ENCODE measurements at regions not wholly inside any gene's neighbourhood (a gene's known extent, or its start where the extent isn't known, plus 50 kb on each side); places are given as distances from the start of the nearest gene placed in this dataset.

- ATAC-seq (ENCODE audit: low FRiP score in 2 of 2) = no peak
- WGBS, 2 donors = 79 to 83% methylated on average over 5 of the region's 5 CpGs
- H3K4me3 ChIP-seq = no peak overlapping the region
- no peaks in the 10 kb centered on the region for H3K36me3 ChIP-seq
- TF ChIP-seq CTCF (IDR thresholded peaks at IDR 0.05) (no peak), POLR2A (IDR thresholded peaks at IDR 0.05) (no peak), POLR2AphosphoS5 (IDR thresholded peaks at IDR 0.05) (no peak), EP300 (IDR thresholded peaks at IDR 0.05) (no peak)
- H3K9me3 ChIP-seq = peaks cover 0 to 5% (median 0%) of the 10 kb centered on the region in 4 donors
- H3K4me1 ChIP-seq = no peaks in the 10 kb centered on the region
- no peak for DNase-seq
- no peak overlapping the region for H3K27ac ChIP-seq
- H3K27me3 ChIP-seq = no peaks in the 10 kb centered on the region
These were observed 87.6 kb upstream of the MAP1LC3B2 start for GRCh38 chr12:116471544-116471943.

GRCh38 chr12:116472193-116472592, 87.0 kb upstream of the MAP1LC3B2 start:
- no peak for TF ChIP-seq POLR2AphosphoS5 (IDR thresholded peaks at IDR 0.05)
- no peak for TF ChIP-seq POLR2A (IDR thresholded peaks at IDR 0.05)
- no peak for TF ChIP-seq CTCF (IDR thresholded peaks at IDR 0.05)
- no peak for TF ChIP-seq EP300 (IDR thresholded peaks at IDR 0.05)
- 70 to 78% methylated on average over 4 of the region's 4 CpGs for WGBS, 2 donors
- H3K9me3 ChIP-seq = peaks cover 0 to 11% (median 0%) of the 10 kb centered on the region in 4 donors
- DNase-seq (no peak), ATAC-seq (ENCODE audit: low FRiP score in 2 of 2) (no peak)
- H3K27me3 ChIP-seq = no peaks in the 10 kb centered on the region
- H3K36me3 ChIP-seq = no peaks in the 10 kb centered on the region
- H3K4me3 ChIP-seq = no peak overlapping the region
- H3K4me1 ChIP-seq = no peaks in the 10 kb centered on the region
- no peak overlapping the region for H3K27ac ChIP-seq

GRCh38 chr12:116473416-116473815, 85.8 kb upstream of the MAP1LC3B2 start:
- TF ChIP-seq EP300 (IDR thresholded peaks at IDR 0.05) (no peak), POLR2AphosphoS5 (IDR thresholded peaks at IDR 0.05) (no peak), POLR2A (IDR thresholded peaks at IDR 0.05) (no peak), CTCF (IDR thresholded peaks at IDR 0.05) (no peak)
- ATAC-seq (ENCODE audit: low FRiP score in 2 of 2) = no peak
- Histone ChIP-seq H3K36me3 (no peaks in the 10 kb centered on the region), H3K4me3 (no peak overlapping the region), H3K27me3 (no peaks in the 10 kb centered on the region), H3K27ac (no peak overlapping the region), H3K9me3 (peaks cover 0 to 13% (median 0%) of the 10 kb centered on the region in 4 donors), H3K4me1 (no peaks in the 10 kb centered on the region)
- DNase-seq = no peak
- 89 to 100% methylated on average over 1 of the region's 1 CpG for WGBS, 2 donors

- Histone ChIP-seq H3K27me3 (no peaks in the 10 kb centered on the region), H3K36me3 (no peaks in the 10 kb centered on the region), H3K27ac (no peak overlapping the region), H3K9me3 (peaks cover 0 to 13% (median 0%) of the 10 kb centered on the region in 4 donors), H3K4me1 (no peaks in the 10 kb centered on the region), H3K4me3 (no peak overlapping the region)
- TF ChIP-seq EP300 (IDR thresholded peaks at IDR 0.05) (no peak), POLR2AphosphoS5 (IDR thresholded peaks at IDR 0.05) (no peak), CTCF (IDR thresholded peaks at IDR 0.05) (no peak), POLR2A (IDR thresholded peaks at IDR 0.05) (no peak)
- WGBS, 2 donors = 76 to 83% methylated on average over 1 of the region's 1 CpG
- DNase-seq (no peak), ATAC-seq (ENCODE audit: low FRiP score in 2 of 2) (no peak)
These were observed 84.8 kb upstream of the MAP1LC3B2 start for GRCh38 chr12:116474331-116474730.

GRCh38 chr12:116474899-116475298, 84.3 kb upstream of the MAP1LC3B2 start:
- WGBS, 2 donors = 92 to 93% methylated on average over 4 of the region's 4 CpGs
- Histone ChIP-seq H3K27ac (no peak overlapping the region), H3K36me3 (no peaks in the 10 kb centered on the region), H3K4me3 (no peak overlapping the region), H3K27me3 (no peaks in the 10 kb centered on the region), H3K9me3 (peaks cover 0 to 13% (median 0%) of the 10 kb centered on the region in 4 donors), H3K4me1 (no peaks in the 10 kb centered on the region)
- no peak for DNase-seq
- ATAC-seq (ENCODE audit: low FRiP score in 2 of 2) = no peak
- TF ChIP-seq POLR2A (IDR thresholded peaks at IDR 0.05) (no peak), EP300 (IDR thresholded peaks at IDR 0.05) (no peak), CTCF (IDR thresholded peaks at IDR 0.05) (no peak), POLR2AphosphoS5 (IDR thresholded peaks at IDR 0.05) (no peak)

All from upper lobe of left lung (tissue), 6 donors.